ENCODE measurements at regions not wholly inside any gene's neighbourhood (a gene's known extent, or its start where the extent isn't known, plus 50 kb on each side); places are given as distances from the start of the nearest gene placed in this dataset.

- TF ChIP-seq CTCF (IDR thresholded peaks at IDR 0.05; ENCODE audit: low read length) (no peak), EZH2 (IDR thresholded peaks at IDR 0.05; ENCODE audit: borderline replicate concordance, low read length) (no peak)
Measured at GRCh38 chr2:160913323-160913722, 246.9 kb upstream of the TANK start.
